ENCODE measurements at regions not wholly inside any gene's neighbourhood (a gene's known extent, or its start where the extent isn't known, plus 50 kb on each side); places are given as distances from the start of the nearest gene placed in this dataset.

- H3K4me3 ChIP-seq (ENCODE audit: low read depth, low read length) = no peak overlapping the region
- no peak for TF ChIP-seq CTCF (IDR thresholded peaks at IDR 0.05; ENCODE audit: insufficient read depth, low read length)
Measured at GRCh38 chr6:142627474-142627873, 317.5 kb downstream of the HIVEP2 start.

GRCh38 chr6:142631517-142632385 is 313.2 kb downstream of the HIVEP2 start:
- no peak overlapping the region for H3K4me3 ChIP-seq (ENCODE audit: low read depth, low read length)
- DNase-seq (ENCODE audit: low read depth) = peak; percentile 16
- no peak for TF ChIP-seq CTCF (IDR thresholded peaks at IDR 0.05; ENCODE audit: insufficient read depth, low read length)

More at GRCh38 chr6:142627474-142627873, 317.5 kb downstream of the HIVEP2 start:
- no peak for DNase-seq (ENCODE audit: low read depth)

- DNase-seq (ENCODE audit: low read depth) = no peak
- no peak overlapping the region for H3K4me3 ChIP-seq (ENCODE audit: low read depth, low read length)
- no peak for TF ChIP-seq CTCF (IDR thresholded peaks at IDR 0.05; ENCODE audit: insufficient read depth, low read length)
Measured at GRCh38 chr6:142633317-142633716, 311.7 kb downstream of the HIVEP2 start.

GRCh38 chr6:142635130-142635529 is 309.8 kb downstream of the HIVEP2 start:
- no peak overlapping the region for H3K4me3 ChIP-seq (ENCODE audit: low read depth, low read length)
- no peak for TF ChIP-seq CTCF (IDR thresholded peaks at IDR 0.05; ENCODE audit: insufficient read depth, low read length)
- peak; percentile 58 for DNase-seq (ENCODE audit: low read depth)

- H3K4me3 ChIP-seq (ENCODE audit: low read depth, low read length) = no peak overlapping the region
- DNase-seq (ENCODE audit: low read depth) = peak; percentile 4
- no peak for TF ChIP-seq CTCF (IDR thresholded peaks at IDR 0.05; ENCODE audit: insufficient read depth, low read length)
Measured at GRCh38 chr6:142637624-142638351, 307.2 kb downstream of the HIVEP2 start.

GRCh38 chr6:142642651-142643050 is 302.3 kb downstream of the HIVEP2 start:
- TF ChIP-seq CTCF (IDR thresholded peaks at IDR 0.05; ENCODE audit: insufficient read depth, low read length) = no peak
- no peak overlapping the region for H3K4me3 ChIP-seq (ENCODE audit: low read depth, low read length)
- no peak for DNase-seq (ENCODE audit: low read depth)
